ENCODE measurements at regions not wholly inside any gene's neighbourhood (a gene's known extent, or its start where the extent isn't known, plus 50 kb on each side); places are given as distances from the start of the nearest gene placed in this dataset.

- Histone ChIP-seq H2BK20ac (ENCODE audit: low read depth, low read length) (peak overlapping the region; percentile 81; the same call in 1 of the 2 replicates), H3K27ac (ENCODE audit: insufficient read depth, low read length) (peak overlapping the region; percentile 81), H4K5ac (ENCODE audit: low read depth, low read length) (no peak overlapping the region), H3K9ac (ENCODE audit: low read depth, low read length) (no peak overlapping the region), H2AK5ac (ENCODE audit: low read depth, low read length) (peak overlapping the region; percentile 57; the same call in 1 of the 2 replicates), H4K91ac (ENCODE audit: insufficient read depth, low read depth, low read length) (0 out of 2 replicates have a peak overlapping the region, but pooled peaks have one; percentile 56), H3K18ac (ENCODE audit: low read depth, low read length) (no peak overlapping the region), H2AFZ (replicated peaks; ENCODE audit: low read length, poor library complexity) (peak overlapping the region; percentile 16), H3K79me1 (ENCODE audit: low read depth in 1 of 2, low read length in 2 of 2) (peaks cover 43 to 82% of the 10 kb centered on the region in 2 experiments), H3K4me2 (ENCODE audit: low read depth, low read length) (no peak overlapping the region; the same call in 1 of the 2 replicates), H2BK15ac (ENCODE audit: low read depth, low read length) (peak overlapping the region; percentile 48; the same call in 1 of the 3 replicates), H3K9me1 (ENCODE audit: insufficient read depth, low read length) (peaks cover 33% of the 10 kb centered on the region), H3K36me3 (ENCODE audit: control insufficient read depth, insufficient read depth, low read length) (peaks cover 13% of the 10 kb centered on the region), H4K20me1 (ENCODE audit: insufficient read depth, low read length) (peaks cover 56% of the 10 kb centered on the region), H4K8ac (ENCODE audit: low read depth in 2 of 2, low read length in 2 of 2) (peak overlapping the region in 1 of 2 experiments; percentile 67; a peak in 2 of 4 replicates), H3K9me3 (ENCODE audit: control insufficient read depth, insufficient read depth, low read length) (no peaks in the 10 kb centered on the region), H3K4me3 (ENCODE audit: insufficient read depth, low read depth, low read length) (no peak overlapping the region), H3K14ac (replicated peaks; ENCODE audit: low read depth, low read length) (peak overlapping the region; percentile 65; the same call in 1 of the 2 replicates), H3K4ac (ENCODE audit: low read depth, low read length) (peak overlapping the region; percentile 87), H3K27me3 (ENCODE audit: control insufficient read depth, insufficient read depth, low read length) (no peaks in the 10 kb centered on the region), H3K56ac (ENCODE audit: extremely low read depth, insufficient read depth, low read length) (0 out of 2 replicates have a peak overlapping the region, but pooled peaks have one; percentile 27), H3K23ac (ENCODE audit: low read depth, low read length) (no peak overlapping the region), H2BK5ac (ENCODE audit: low read depth, low read length, poor library complexity, severe bottlenecking) (peak overlapping the region; percentile 76), H2AK9ac (replicated peaks; ENCODE audit: low read depth, low read length, poor library complexity) (no peak overlapping the region), H3K4me1 (ENCODE audit: control insufficient read depth, insufficient read depth, low read length) (peaks cover 18% of the 10 kb centered on the region), H2BK120ac (ENCODE audit: low read depth, low read length) (peak overlapping the region; percentile 52; the same call in 1 of the 2 replicates)
- no TSS peak for BruUV-seq (replicated peaks)
- intact Hi-C loops (cut with micrococcal nuclease) (no loop called here), in situ Hi-C loops (cut with MboI; ENCODE audit: low sequenced_read_pairs) (no loop called here), dilution Hi-C loops (cut with HindIII; ENCODE audit: low sequenced_read_pairs, unreplicated experiment) (no loop called here)
- 100% methylated on average over 1 of the region's 5 CpGs; no CpG with 5 or more reads in 1 of the 2 experiments for WGBS, 2 experiments (ENCODE audit: extremely low coverage in 2 of 2, insufficient read length in 1 of 2)
- ChIA-PET CTCF (no interaction called here), POLR2A (ENCODE audit: unreplicated experiment) (interaction anchor here (0.6 kb wide), 1 partner anchor 36 kb away, joined by 3 read pairs; no protein-coding TSS in a partner anchor)
- TF ChIP-seq NFE2L2 (IDR thresholded peaks at IDR 0.05; ENCODE audit: low read depth, low read length) (no peak), CEBPB (IDR thresholded peaks at IDR 0.05; ENCODE audit: low read depth, low read length) (peak; percentile 12; the same call in 1 of the 2 replicates), MXI1 (IDR thresholded peaks at IDR 0.05; ENCODE audit: borderline replicate concordance, low read depth, low read length) (peak; percentile 49; the same call in 1 of the 2 replicates), ELK1 (IDR thresholded peaks at IDR 0.05; ENCODE audit: borderline replicate concordance, low read depth, low read length) (no peak)
- peak; percentile 85 for ATAC-seq (ENCODE audit: low read depth)
- peak; percentile 67 for DNase-seq
Measured at GRCh38 chr2:134146620-134147019, 107.3 kb upstream of the MGAT5 start.
